ENCODE measurements at regions not wholly inside any gene's neighbourhood (a gene's known extent, or its start where the extent isn't known, plus 50 kb on each side); places are given as distances from the start of the nearest gene placed in this dataset.

DNA sequence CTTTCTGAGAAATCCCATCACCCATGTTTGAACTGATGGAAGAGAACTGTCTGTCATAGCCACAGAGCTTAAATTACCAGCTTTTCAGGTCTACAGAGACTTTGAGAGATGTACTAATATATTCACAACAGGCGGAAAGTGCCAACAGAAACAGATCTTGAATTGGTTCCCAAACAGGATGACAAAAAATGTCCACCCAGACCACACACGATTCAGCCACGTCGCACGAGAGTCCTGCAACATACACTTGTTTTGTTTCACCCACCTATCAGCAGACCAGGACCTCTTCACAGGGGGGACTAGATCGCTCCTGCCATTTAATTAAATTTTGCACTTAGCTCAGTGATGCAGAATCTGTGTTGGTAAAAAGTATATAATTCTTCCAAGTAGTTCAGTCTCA, 187.1 kb upstream of the CEP162 start:
- no peak for DNase-seq

DNA sequence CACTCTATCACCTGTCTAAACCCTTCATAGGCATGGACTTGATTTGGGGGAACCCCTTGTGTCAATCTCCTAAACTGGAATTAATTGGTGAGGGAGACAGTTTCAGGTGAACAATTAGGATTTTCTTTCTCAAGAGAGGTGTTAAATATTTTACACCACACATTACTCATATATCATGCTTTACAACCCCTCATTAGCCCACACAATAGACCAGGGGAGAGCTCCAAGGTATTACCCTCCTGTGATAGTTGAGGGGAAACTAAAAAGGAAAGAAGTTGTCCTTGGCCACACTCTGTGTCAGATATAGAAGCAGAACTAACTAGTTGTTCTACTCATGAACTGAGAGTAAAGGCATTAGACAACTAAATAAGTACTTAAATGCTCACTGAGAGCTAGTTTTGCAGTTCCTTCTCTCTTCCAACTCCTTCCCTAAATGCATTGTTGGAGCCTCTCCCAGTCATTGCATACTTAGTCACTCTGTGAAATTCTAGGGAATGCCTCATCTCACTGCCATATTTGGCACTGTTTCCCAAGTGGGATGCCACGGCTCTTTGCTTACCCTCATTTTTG, 183.7 kb upstream of the CEP162 start:
- DNase-seq = no peak

DNA sequence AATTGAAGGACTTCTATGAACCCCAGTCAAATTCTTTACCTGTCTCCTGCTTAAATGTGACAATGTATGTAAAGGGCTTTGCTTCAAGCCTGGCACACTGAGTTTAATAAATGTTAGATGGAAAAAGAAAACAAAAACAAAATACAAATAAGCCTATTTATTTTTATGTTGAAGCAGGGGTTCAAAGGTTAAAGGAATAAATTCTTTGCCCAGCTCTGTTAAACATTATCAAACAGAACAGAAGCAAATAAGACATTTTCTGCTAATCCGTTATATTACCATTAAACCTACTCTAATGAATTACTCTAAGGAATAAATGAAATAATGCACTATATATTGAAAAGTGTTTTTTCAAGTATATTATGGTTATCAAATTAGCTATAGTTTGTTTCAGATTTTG, 182.5 kb upstream of the CEP162 start:
- DNase-seq = no peak

DNA sequence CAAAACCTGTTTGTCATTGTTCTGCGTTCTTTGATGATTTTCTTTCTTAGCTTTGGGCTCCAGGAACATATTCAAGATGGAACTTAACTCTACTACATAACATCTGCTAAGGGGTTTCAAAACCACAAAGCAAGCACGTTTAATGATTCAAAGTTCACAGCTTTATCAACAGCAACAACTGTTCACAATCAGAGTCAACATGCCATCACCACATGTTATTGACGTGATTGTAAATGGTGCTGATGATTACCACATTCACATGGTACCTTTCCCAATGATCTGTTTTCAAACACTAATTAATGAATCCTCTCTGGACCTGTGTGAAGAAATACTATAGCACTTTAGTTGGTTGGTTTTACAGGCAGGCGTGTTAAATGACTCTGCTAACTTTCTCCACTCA, 180.6 kb upstream of the CEP162 start:
- no peak for DNase-seq

DNA sequence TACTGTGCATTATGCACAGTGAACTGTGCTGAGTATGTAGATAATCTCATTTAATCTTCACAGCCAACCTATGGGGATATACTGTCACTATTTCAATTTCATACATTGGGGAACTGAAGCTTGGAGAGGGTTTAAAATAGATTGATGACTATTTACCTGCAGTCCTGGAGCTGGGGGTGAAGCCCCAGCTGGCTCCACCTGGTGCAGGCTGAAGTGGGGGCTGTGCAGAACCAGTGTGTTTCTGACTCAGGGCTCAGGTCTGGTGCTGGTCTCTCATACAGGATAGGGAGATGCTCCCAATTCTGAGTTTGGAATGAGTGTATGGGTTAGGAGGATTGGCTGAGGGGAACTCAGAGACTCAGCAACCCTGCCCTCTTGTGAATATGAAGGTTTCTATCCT, 176.1 kb upstream of the CEP162 start:
- DNase-seq = no peak

DNA sequence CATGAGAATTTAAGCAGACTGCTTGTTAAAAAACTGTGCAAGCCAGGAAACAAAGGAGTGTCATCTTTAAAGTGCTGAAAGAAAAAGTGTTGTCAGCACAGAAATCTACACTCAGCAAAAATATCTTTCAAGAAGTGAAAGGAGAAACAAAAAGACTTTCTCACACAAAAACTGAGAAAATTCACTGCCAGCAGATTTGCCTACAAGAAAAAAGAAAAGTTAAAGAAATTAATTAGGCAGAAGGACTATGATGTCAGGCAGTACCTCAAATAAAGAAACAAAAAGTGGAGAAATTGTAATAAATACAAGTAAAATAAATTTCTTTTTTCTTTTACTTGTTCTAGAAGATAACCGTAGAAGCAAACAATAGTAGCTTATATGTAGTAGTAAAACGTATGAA, 171.6 kb upstream of the CEP162 start:
- DNase-seq = no peak

DNA sequence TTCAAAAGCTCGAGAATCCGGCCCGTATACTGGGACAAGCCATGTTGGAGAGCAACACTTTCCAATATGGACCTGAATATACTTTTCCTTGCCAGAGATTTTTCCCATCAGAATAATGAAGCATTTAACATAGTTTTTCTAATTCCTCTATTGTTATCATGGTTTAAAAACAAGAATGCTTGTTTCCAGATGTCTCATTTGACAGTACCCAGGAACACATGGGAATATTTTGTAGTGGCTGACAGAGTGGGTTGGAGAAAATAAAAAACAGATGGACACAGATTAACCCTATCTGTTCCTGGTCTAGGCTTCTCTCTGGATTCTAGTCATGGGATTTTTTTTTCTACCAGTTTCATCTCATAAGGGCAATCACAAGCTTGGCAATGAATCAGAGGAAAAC, 164.8 kb upstream of the CEP162 start:
- no peak for DNase-seq

DNA sequence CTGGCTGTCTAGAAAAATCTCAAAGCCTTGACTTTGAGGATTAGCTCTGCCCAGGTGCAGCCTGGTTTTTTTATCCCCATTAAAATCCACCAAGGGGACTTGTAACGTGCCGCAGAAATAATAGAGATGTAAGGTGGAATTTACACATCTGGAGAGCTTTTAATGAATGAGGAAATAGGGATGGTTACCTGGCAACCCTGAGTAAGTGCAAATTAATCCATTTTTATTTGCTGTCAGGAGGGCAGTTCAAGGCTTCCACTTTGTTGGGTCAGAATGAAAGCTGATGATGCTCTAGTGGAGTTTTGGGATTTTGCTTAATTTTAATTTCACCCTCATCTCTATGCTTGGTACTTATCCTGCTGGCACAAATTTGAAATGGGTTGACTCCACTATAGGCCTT, 163.4 kb upstream of the CEP162 start:
- no peak for DNase-seq

DNA sequence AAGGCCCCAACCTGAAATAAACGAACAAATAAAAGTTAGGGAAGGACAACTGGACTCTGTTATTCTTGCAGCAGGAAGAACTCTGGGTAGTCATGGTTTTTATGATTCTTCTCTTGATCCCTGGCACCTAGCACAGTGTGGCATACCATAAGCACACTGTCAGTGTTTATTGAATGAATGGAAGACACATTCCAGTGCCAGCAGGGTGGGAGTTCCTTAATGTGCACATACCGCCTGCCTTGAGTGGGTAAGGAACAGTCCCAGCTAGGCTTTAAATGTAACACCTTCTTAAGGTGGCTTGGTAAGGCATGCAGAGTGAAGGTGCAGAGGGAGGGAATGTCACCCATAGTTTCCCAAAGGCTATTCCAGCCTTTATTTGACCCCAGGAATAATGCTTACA, 162.9 kb upstream of the CEP162 start:
- no peak for DNase-seq

DNA sequence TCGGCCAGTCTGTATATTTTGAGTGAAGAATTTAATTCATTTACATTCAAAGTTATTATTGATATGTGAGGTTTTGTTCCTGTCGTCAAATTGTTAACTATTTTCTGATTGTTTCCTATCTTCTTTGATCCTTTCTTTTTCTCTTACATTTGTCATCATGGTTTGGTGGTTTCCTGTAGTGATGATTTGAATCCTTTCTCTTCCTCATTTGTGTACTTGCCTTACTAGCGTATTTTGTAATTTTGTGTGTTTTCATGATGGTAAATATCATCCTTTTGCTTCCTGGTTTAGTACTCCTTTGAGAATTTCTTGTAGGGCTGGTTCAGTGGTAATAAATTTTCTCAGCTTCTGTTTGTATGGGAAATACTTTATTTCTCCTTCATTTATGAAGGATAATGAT, 151.7 kb upstream of the CEP162 start:
- DNase-seq = no peak

DNA sequence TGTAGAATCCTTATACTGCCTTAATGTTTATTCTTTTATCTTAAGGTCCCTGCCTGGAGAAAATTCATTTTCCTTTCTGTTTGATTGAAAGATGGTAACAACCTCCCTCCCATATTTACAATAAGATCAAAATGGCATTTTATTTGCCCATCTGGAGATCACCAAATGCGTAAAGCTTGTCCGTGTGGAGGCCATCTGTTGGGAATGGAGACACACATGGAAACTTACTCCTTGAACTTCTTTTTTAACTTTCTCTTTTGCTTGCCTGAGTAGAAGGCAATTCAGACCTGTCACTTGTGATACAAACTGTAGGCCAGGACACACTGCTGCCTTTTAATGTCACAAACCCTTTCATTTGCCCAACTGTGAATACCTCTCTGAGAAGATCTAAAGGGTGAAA, 144.8 kb upstream of the CEP162 start:
- DNase-seq = no peak

DNA sequence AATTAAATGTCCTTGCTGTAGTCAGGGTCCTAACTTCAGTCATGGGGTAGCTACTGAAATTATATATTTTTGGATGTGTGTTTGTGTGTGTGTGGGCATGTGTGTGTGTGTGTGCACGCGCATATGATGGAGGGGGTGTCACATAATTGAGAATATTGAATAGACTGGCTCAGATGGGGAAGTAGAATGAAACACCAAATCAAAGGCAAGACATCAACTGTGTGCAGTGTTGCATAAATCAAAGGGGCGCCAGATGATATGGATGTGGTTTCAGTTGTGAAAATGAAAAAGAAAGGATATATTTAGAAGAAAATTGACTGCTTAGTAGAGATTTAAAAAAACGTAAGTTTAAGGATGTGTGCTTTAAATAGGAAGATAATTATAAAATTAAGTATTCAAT, 144.2 kb upstream of the CEP162 start:
- DNase-seq = no peak

DNA sequence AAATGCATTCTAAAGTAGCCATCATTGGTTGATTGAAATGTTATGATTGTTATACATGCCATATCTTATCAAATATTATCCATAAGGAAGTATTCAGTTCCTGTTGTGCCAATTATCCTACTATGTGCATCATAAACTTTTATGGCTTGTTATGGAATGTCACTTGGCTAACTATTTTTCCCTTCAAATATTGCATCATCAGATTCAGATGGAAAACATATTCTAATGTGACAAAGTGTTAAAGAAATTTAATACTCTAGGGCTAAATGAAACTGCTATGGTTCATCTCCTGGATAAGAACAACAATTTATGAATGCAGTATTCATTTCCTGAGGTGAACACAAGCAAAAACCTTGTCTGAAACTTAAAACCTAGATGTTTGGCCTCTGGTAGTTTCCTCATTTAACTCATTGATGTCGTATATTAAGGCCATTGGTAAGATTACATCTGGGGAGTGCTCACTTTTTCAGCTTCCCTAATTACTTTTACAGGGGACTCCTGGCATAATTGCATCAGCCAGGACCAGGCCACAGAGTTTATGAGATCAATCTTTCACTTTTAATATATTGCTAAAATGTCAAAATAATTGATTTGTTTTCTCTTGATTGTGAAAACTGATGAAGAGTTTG, 134.9 kb upstream of the CEP162 start:
- DNase-seq = no peak

DNA sequence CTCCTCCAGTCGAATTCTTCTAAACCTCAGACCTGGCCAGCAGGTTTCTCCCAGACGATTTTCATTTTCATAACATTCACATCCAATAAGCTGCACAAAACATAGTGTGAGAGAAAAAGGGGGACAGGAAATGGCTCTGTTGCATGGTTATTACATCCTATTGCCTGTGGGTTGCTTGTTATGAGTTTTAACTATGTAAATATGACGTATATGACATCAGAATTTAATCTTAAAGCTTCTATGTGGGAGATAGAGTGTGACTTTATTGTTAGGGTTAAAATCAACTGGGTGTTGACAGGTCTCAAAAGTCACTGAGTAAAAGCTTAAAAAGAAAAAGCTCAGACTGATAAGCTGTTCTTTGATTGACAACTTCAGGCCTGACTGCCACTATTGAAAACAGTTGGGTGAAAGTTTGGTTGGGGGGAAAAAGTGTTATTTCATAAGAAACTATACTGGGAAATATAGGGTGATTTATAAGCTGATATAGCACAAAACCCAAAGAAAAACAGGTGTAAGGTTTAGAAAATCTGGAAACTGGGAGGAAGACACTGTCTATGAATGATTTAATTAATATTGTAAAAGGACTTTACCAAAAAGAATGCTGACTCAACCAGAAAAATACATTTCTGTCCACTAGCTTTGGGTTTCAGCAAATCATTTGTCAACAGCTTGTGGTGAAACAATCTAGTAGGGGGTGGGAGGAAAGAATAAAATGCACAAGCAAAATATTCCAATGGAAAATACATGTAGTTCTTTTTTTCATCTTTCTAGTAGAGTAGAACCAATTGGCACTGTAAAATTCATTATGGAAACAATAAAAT, 134.1 kb upstream of the CEP162 start:
- DNase-seq = no peak

DNA sequence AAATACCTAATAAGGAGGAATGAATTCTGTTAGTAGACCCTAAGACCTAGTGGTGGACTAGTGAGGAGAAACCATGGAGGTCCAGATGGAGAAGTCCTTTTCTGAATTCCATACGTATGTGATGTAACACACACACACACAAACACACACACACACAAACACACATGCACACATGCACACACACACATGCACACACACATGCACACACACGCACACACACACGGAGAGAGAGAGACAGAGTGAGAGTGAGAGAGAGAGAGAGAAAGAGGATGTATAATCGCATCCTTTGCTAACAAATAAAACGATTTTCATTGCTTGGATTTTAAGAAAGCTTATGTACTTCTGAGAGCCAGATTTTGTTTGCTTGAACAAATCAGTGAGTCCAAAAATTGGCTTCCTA, 132.6 kb upstream of the CEP162 start:
- DNase-seq = no peak

DNA sequence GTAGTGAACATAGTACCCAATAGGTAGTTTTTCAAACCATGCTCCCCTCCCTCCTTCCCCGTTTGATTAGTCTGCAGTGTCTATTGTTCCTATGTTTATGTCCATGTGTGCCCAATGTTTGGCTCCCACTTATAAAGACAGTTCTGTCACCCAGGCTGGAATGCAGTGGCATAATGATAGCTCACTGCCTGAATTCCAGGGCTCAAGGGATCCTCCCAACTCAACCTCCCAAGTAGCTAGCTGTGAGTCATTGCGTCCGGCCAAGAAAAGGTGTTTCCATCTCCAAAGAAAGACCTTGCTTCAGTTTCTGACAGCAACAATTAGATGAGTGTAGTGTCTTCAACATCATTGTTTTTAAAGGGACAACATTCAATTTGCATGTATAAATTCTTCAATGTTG, 131.1 kb upstream of the CEP162 start:
- DNase-seq = no peak

DNA sequence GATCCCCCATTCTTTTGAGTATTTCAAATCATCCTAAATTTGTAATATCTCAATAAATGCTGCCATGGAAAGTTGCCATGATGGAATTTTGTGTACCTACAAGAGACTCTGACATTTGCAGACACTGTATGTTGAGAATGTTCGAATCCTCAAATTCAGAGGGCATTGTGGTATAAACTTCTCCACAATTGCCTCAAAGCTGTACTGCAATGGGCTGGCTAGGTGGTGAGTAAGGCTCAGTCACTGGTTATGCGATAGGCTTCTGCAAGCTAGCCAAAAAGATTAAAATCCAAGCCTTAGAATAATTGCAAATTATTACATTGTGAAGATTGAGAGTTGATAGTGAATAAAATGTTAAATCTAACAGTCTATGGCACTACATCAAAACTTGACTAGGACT, 130.2 kb upstream of the CEP162 start:
- no peak for DNase-seq

DNA sequence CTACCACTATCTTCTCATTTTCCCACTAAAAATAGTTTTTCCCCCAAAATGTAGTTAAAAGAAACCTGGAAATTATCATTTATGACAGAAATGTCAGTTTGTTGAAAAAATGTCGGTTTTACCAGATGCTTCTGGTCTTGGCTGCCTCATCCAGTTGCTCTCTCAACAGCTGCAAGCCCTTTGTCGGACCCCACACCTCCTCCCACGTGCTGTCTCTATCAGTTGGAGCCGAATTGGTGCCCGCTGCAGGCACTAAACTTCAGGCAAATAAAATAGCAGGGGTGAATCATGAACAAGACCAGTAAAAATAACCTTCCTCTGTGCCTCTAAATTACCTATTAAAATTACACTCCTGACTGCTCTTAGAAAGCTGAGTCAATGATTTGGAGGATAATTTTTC, 129.5 kb upstream of the CEP162 start:
- DNase-seq = no peak

DNA sequence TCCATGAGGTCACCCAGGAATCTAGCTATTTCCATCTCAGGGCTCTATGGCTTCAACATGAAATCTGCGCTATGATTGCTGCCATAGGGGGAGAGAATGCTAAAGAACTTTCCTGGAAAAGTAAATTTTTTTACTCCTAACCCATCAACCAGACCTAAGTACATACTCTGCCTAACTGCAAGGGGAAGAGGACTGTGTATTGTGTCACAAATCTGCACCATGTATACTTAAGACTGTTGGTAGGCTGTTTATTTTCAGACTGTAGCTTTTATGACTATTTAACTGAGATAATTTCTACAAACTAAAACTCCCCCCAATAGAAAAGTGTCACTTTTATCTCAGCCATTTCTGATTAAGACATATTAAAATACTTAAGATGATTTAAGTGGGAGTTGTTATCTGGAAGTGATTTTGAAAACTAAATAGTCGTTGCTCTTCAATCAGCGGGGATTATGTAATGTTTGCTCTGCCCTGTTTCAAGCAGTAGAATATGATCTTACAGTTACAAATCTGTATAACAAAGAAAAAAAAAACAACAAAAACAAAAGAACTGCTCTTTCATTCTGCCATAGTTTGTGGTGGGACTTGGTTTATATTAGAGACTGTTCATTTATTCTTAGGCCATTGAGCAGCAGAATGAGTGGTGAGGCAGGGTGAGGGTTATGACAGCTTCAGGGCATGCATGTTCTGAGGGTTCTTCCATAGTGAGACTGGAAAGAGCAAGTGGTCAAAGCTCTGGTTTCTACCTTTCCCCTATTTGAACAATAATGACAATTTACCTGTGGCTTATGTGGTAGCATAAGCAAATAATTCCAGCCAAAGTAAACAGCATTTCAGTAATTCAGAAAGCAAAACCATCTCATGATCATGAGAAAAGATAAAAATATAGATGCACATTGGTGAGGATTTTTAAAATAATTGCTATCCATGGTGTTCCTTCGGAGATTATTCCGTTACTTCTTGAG, 126.3 kb upstream of the CEP162 start:
- no peak for DNase-seq

DNA sequence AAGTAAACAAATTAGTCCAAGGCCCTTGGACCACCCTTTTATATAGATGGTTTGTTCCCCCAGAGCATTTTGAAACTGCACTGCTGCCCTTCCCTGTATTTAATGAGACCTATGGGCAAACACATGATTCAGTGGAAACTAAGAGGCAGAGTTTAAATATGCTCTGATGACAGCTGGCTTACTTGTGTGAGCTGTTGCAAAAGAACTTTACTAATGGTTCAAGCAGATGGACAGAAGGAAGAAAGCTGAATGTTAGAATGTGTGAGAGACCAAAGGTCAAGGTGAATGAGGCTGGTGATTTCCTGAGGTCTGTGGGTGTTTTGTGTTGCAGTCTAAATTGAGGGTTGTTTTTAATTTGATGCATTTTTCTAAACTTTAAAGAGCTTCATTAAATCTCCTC, 123.0 kb upstream of the CEP162 start:
- no peak for DNase-seq

DNA sequence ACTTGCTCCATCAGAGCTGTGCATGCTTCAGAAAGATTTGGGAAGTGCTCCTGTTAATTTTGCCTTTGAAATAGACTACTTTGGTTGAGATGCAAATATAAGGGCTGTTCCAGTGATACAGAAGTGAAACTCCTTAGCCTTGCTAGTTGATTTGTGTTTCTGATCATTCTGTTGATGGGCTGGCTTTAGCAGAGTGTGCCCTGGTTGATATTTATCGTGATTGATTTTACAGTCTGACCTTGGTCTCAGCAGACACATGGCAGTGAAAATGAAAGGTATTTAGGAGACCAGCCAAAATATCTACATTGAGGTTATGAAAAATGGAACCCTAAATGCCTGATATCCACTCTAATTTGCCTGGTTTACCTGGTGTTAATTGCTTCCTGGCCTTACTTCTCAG, 122.1 kb upstream of the CEP162 start:
- no peak for DNase-seq

DNA sequence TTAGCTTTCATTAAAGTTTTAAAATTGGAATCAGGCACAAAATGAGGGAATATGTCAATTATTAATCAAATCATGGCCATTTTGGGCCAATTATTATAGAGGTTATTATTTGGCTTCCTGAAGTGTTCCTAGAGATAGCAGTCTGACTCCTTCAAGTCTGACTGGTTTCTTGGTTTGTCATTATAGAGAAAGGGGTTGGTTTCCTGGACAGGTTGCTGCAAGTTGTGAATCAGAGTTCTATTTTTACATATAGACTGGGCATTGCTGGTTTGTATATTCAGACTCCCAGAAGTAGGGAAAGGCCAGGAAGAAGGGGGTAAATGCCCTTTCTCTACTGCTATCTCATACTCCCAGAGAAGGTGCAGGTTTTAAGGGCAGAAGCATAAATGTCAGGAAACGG, 121.4 kb upstream of the CEP162 start:
- DNase-seq = no peak

DNA sequence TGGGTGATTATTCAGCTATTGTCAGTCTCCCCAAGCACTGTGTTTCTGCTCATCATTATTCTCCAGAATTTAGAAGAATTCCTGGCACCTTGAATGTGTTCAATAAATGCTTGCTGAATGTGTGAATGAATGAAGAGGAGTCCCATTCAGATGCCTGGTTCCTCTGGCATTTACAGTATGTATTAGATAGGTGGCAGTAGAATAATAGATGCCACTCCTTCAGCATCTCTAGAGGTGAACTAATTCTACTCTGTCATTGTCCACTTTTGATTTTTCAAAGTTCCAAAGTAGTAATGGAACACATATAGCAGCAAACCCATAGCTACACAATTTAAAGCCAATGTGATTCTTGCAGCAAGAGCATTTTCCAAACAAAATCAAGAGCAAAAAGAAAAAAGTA, 118.9 kb upstream of the CEP162 start:
- no peak for DNase-seq

Measured in NCI-H2171 treated with DMSO at 0.1 percent for 48 hours (cell line).